SK-N-SH treated with all-trans-retinoic acid at 6 μM for 48 hours (cell line): ENCODE measurements at regions not wholly inside any gene's neighbourhood (a gene's known extent, or its start where the extent isn't known, plus 50 kb on each side); places are given as distances from the start of the nearest gene placed in this dataset.

Experiments
- ATAC-seq: fragments of 200-7000 bp; cut with Tn5 transposase; 3 replicates; pipeline ENCODE4 v1.9.1; 2020; ENCODE audit warnings: mild to moderate bottlenecking, moderate library complexity
- ARNTL ChIP-seq: fragments of 450-650 bp; formaldehyde crosslinking; IDR thresholded peaks from 2 replicates; pipeline ENCODE4 v1.5.0; 2020; ENCODE audit warnings: low read depth, mild to moderate bottlenecking, moderate library complexity, borderline replicate concordance
- CSDC2 ChIP-seq: fragments of 250-450 bp; sonication (Bioruptor Pico); IDR thresholded peaks from 2 replicates; pipeline ENCODE4 v1.5.0; 2020; ENCODE audit warnings: mild to moderate bottlenecking, moderate library complexity
- ESRRG ChIP-seq: fragments of 250-450 bp; sonication (Bioruptor Pico); IDR thresholded peaks from 2 replicates; pipeline ENCODE4 v1.6.1; 2021; ENCODE audit warnings: mild to moderate bottlenecking
- GLIS3 ChIP-seq: fragments of 250-450 bp; sonication (Bioruptor Pico); IDR thresholded peaks from 2 replicates; pipeline ENCODE4 v1.5.0; 2020; ENCODE audit warnings: mild to moderate bottlenecking, moderate library complexity
- ISL1 ChIP-seq: fragments of 250-450 bp; sonication (Bioruptor Pico); IDR thresholded peaks from 2 replicates; pipeline ENCODE4 v2.1.2; 2022; ENCODE audit warnings: mild to moderate bottlenecking, moderate library complexity
- OSR1 ChIP-seq: fragments of 250-450 bp; sonication (Bioruptor Pico); IDR thresholded peaks from 2 replicates; pipeline ENCODE4 v1.8.0; 2022; ENCODE audit warnings: moderate library complexity, mild to moderate bottlenecking, inconsistent platforms
- PATZ1 ChIP-seq: fragments of 250-450 bp; sonication (Bioruptor Pico); IDR thresholded peaks from 2 replicates; pipeline ENCODE4 v1.8.0; 2020; ENCODE audit warnings: mild to moderate bottlenecking, moderate library complexity, borderline replicate concordance
- PPARA ChIP-seq: fragments of 250-450 bp; sonication (Bioruptor Pico); IDR thresholded peaks from 2 replicates; pipeline ENCODE4 v1.5.0; 2020; ENCODE audit warnings: mild to moderate bottlenecking, borderline replicate concordance
- SNAI2 ChIP-seq: fragments of 250-450 bp; sonication (Bioruptor Pico); IDR thresholded peaks from 2 replicates; pipeline ENCODE4 v1.5.0; 2020; ENCODE audit warnings: mild to moderate bottlenecking, moderate library complexity
- TCF4 ChIP-seq: fragments of 250-450 bp; sonication (Bioruptor Pico); IDR thresholded peaks from 2 replicates; pipeline ENCODE4 v1.8.0; 2021; ENCODE audit warnings: mild to moderate bottlenecking, moderate library complexity, borderline replicate concordance
- TOX ChIP-seq: fragments of 250-450 bp; sonication (Bioruptor Pico); IDR thresholded peaks from 2 replicates; pipeline ENCODE4 v1.8.0; 2021; ENCODE audit warnings: mild to moderate bottlenecking, moderate library complexity, borderline replicate concordance
- ZC3H10 ChIP-seq: fragments of 250-450 bp; sonication (Bioruptor Pico); IDR thresholded peaks from 2 replicates; pipeline ENCODE4 v1.5.1; 2021; ENCODE audit warnings: mild to moderate bottlenecking, moderate library complexity
- ZFP3 ChIP-seq: fragments of 250-450 bp; sonication (Bioruptor Pico); IDR thresholded peaks from 2 replicates; pipeline ENCODE4 v1.5.0; 2020; ENCODE audit warnings: mild to moderate bottlenecking, moderate library complexity
- ZFP30 ChIP-seq: fragments of 450-650 bp; formaldehyde crosslinking; IDR thresholded peaks from 2 replicates; pipeline ENCODE4 v1.5.0; 2022; ENCODE audit warnings: mild to moderate bottlenecking, moderate library complexity
- ZNF565 ChIP-seq: fragments of 450-650 bp; formaldehyde crosslinking; conservative IDR thresholded peaks from 2 replicates; pipeline ENCODE4 v1.5.0; 2020; ENCODE audit warnings: low read depth, mild to moderate bottlenecking, moderate library complexity
- ZNF70 ChIP-seq: fragments of 450-650 bp; formaldehyde crosslinking; IDR thresholded peaks from 2 replicates; pipeline ENCODE4 v1.5.0; 2020; ENCODE audit warnings: mild to moderate bottlenecking, moderate library complexity
- ZNF8 ChIP-seq: fragments of 450-650 bp; formaldehyde crosslinking; IDR thresholded peaks from 2 replicates; pipeline ENCODE4 v1.5.0; 2020; ENCODE audit warnings: mild to moderate bottlenecking, moderate library complexity
- TF ChIP-seq, protein P1 (sequence below): fragments of 250-450 bp; sonication (Bioruptor Pico); IDR thresholded peaks from 2 replicates; pipeline ENCODE4 v1.5.1; 2020; ENCODE audit warnings: low read depth, mild to moderate bottlenecking, moderate library complexity
- TF ChIP-seq, protein P2 (sequence below): fragments of 250-450 bp; sonication (Bioruptor Pico); IDR thresholded peaks from 2 replicates; pipeline ENCODE4 v1.8.0; 2021; ENCODE audit warnings: low read depth, mild to moderate bottlenecking, moderate library complexity, borderline replicate concordance
- TF ChIP-seq, protein P3 (sequence below): fragments of 250-450 bp; sonication (Bioruptor Pico); IDR thresholded peaks from 2 replicates; pipeline ENCODE4 v1.5.1; 2021; ENCODE audit warnings: mild to moderate bottlenecking, moderate library complexity

- TF ChIP-seq ARNTL (CRISPR knock-in tag) (no peak), GLIS3 (CRISPR knock-in tag) (no peak), ZNF565 (no peak), SNAI2 (CRISPR knock-in tag) (no peak), ZC3H10 (no peak), PATZ1 (CRISPR knock-in tag) (no peak), CSDC2 (CRISPR knock-in tag) (no peak), ZFP3 (CRISPR knock-in tag) (no peak), ESRRG (CRISPR knock-in tag) (no peak), ZFP30 (CRISPR knock-in tag) (no peak), OSR1 (CRISPR knock-in tag) (no peak)
- TF ChIP-seq, protein P1, sequence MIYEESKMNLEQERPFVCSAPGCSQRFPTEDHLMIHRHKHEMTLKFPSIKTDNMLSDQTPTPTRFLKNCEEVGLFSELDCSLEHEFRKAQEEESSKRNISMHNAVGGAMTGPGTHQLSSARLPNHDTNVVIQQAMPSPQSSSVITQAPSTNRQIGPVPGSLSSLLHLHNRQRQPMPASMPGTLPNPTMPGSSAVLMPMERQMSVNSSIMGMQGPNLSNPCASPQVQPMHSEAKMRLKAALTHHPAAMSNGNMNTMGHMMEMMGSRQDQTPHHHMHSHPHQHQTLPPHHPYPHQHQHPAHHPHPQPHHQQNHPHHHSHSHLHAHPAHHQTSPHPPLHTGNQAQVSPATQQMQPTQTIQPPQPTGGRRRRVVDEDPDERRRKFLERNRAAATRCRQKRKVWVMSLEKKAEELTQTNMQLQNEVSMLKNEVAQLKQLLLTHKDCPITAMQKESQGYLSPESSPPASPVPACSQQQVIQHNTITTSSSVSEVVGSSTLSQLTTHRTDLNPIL (CRISPR knock-in tag) = no peak
- TF ChIP-seq, protein P2, sequence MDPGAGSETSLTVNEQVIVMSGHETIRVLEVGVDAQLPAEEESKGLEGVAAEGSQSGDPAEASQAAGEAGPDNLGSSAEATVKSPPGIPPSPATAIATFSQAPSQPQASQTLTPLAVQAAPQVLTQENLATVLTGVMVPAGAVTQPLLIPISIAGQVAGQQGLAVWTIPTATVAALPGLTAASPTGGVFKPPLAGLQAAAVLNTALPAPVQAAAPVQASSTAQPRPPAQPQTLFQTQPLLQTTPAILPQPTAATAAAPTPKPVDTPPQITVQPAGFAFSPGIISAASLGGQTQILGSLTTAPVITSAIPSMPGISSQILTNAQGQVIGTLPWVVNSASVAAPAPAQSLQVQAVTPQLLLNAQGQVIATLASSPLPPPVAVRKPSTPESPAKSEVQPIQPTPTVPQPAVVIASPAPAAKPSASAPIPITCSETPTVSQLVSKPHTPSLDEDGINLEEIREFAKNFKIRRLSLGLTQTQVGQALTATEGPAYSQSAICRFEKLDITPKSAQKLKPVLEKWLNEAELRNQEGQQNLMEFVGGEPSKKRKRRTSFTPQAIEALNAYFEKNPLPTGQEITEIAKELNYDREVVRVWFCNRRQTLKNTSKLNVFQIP (CRISPR knock-in tag) = no peak
- TF ChIP-seq, all 23 proteins: peak for 0
- no peak for ATAC-seq
Observed at GRCh38 chr21:14677013-14677412, 130.9 kb upstream of the SAMSN1 start.

DNA sequence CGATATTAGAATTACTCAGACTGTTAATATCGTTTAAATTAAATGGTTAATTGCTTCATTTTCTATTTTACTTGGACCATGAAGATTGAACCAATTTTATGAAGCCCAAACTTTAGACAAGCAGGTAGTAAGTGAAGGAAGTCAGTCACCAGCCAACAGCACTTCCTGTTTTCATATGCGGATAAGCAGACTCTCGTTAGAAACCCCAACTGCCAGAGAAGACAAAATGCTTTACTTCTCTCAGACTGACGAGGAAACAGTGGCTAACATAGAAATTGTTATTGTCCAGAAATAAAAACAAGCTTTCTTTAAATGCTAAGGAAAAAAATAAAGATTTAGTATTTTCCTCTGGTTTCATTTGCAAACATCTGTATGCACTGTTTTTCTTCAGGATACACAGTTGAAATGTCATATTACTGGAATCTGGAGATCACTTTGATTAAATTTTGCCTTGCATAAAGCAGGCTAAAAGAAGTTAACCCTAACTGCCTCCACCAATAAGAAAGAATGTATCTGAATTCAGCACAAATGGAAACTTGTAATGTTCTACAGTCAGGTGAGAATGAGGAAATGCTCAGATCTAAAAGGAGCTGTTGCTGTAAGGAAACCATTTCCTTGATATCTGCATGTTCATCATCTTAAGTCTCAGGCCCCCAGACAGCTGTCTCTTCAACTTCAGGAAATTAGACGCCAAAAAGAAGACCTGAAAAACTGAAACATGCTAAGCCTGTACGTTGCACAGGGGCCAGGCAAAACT, 129.8 kb upstream of the SAMSN1 start:
- TF ChIP-seq PPARA (CRISPR knock-in tag) = no peak
- TF ChIP-seq ZFP30 (CRISPR knock-in tag) = no peak
- no peak for TF ChIP-seq OSR1 (CRISPR knock-in tag)
- no peak for TF ChIP-seq TOX (CRISPR knock-in tag)
- TF ChIP-seq, protein P2 (CRISPR knock-in tag) = no peak
- TF ChIP-seq, protein P1 (CRISPR knock-in tag) = no peak
- TF ChIP-seq, protein P3, sequence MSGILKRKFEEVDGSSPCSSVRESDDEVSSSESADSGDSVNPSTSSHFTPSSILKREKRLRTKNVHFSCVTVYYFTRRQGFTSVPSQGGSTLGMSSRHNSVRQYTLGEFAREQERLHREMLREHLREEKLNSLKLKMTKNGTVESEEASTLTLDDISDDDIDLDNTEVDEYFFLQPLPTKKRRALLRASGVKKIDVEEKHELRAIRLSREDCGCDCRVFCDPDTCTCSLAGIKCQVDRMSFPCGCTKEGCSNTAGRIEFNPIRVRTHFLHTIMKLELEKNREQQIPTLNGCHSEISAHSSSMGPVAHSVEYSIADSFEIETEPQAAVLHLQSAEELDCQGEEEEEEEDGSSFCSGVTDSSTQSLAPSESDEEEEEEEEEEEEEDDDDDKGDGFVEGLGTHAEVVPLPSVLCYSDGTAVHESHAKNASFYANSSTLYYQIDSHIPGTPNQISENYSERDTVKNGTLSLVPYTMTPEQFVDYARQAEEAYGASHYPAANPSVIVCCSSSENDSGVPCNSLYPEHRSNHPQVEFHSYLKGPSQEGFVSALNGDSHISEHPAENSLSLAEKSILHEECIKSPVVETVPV (CRISPR knock-in tag) = no peak
- no peak for TF ChIP-seq ZNF565
- no peak for TF ChIP-seq ARNTL (CRISPR knock-in tag)
- no peak for TF ChIP-seq ESRRG (CRISPR knock-in tag)
- no peak for TF ChIP-seq ZFP3 (CRISPR knock-in tag)
- TF ChIP-seq GLIS3 (CRISPR knock-in tag) = no peak
- no peak for TF ChIP-seq ZNF70
- TF ChIP-seq PATZ1 (CRISPR knock-in tag) = no peak
- TF ChIP-seq ZNF8 (CRISPR knock-in tag) = no peak
- no peak for TF ChIP-seq ZC3H10
- no peak for TF ChIP-seq TCF4
- no peak for TF ChIP-seq SNAI2 (CRISPR knock-in tag)
- no peak for TF ChIP-seq ISL1
- ATAC-seq = no peak
